K562 (cell line): ENCODE measurements at regions not wholly inside any gene's neighbourhood (a gene's known extent, or its start where the extent isn't known, plus 50 kb on each side); places are given as distances from the start of the nearest gene placed in this dataset.
A peak's percentile ranks its signal among the peaks of the same experiment; 100 is the strongest.

Experiments
- ATAC-seq: fragments of 200-7000 bp; cut with Tn5 transposase; 3 replicates; pipeline ENCODE4 v1.9.1; 2020; ENCODE audit warnings: moderate library complexity
- BruUV-seq: library from RNA; stranded (reverse); fragments of 400-500 nt; replicated peaks from 2 replicates; lab custom pipeline; 2021; lab: Mats Ljungman, UMichigan
- CTCF ChIA-PET: fragments of 300-600 bp; formaldehyde crosslinking; extraction: SDS; loops from one replicate; lab custom pipeline; 2021; ENCODE audit warnings: low intra/inter-chr PET ratio; lab: Yijun Ruan, JAX
- POLR2A ChIA-PET: fragments of 300-600, 350-650 bp; sonication (Branson Sonifier 250); formaldehyde crosslinking; extraction: SDS; loops from one replicate; lab custom pipeline; 2021; ENCODE audit warnings: antibody characterized with exemption, inconsistent platforms; lab: Yijun Ruan, JAX
- DNase-seq, 4 experiments: peaks; one replicate each; pipeline versions ENCODE4 v3.0.0 to v3.0.0-alpha.2; 2011 to 2018; ENCODE audit warnings: low spot score in 3 of 4, mixed read lengths in 3 of 4; ENCODE audit errors: extremely low read depth in 1 of 4
- FAIRE-seq: peaks from 2 replicates; lab custom pipeline; 2011; peaks lifted over from hg19 to GRCh38; lab: Jason Lieb, UNC
- H2AFZ ChIP-seq: 2 replicates; pipeline ENCODE4 v1.6.0; 2011; ENCODE audit warnings: low read depth, low read length, control low read depth, inconsistent platforms
- H3K27ac ChIP-seq: fragments of 200-600 bp; 3 replicates; pipeline ENCODE4 v1.8.0; 2011; ENCODE audit warnings: low read depth, mild to moderate bottlenecking, control low read depth, inconsistent platforms, low read length, moderate library complexity, mixed read lengths; ENCODE audit errors: extremely low read depth
- H3K27me3 ChIP-seq, 2 experiments: fragments of 300-600 bp in 1 of 2; 2 replicates in 1 of 2; 3 replicates in 1 of 2; pipeline versions ENCODE4 v1.6.0 to v1.8.0; 2011; ENCODE audit warnings: inconsistent platforms in 2 of 2, low read length in 2 of 2, mild to moderate bottlenecking in 1 of 2, mixed read lengths in 1 of 2, moderate library complexity in 1 of 2; ENCODE audit not compliant: control insufficient read depth in 2 of 2, insufficient read depth in 2 of 2
- H3K36me3 ChIP-seq: fragments of 300-600 bp; 3 replicates; pipeline ENCODE4 v1.8.0; 2011; ENCODE audit warnings: mild to moderate bottlenecking, low read length, inconsistent platforms; ENCODE audit not compliant: control insufficient read depth, insufficient read depth
- H3K4me1 ChIP-seq, 2 experiments: fragments of 200-600 bp in 1 of 2; replicated peaks in 1 of 2; 2 replicates in 1 of 2; 3 replicates in 1 of 2; pipeline versions ENCODE4 v1.5.1 to v1.8.0; 2011; ENCODE audit warnings: inconsistent platforms in 2 of 2, low read length in 2 of 2, mild to moderate bottlenecking in 1 of 2, mixed read lengths in 1 of 2, moderate library complexity in 1 of 2; ENCODE audit not compliant: control insufficient read depth in 2 of 2, insufficient read depth in 2 of 2
- H3K4me2 ChIP-seq: 2 replicates; pipeline ENCODE4 v1.6.1; 2011; ENCODE audit warnings: low read length, control low read depth, inconsistent platforms, mixed read lengths; ENCODE audit not compliant: insufficient read depth
- H3K4me3 ChIP-seq: fragments of 200-600 bp; sonication (generic), shearing (Covaris generic); 2 replicates; pipeline ENCODE4 v1.5.1; 2016; ENCODE audit warnings: control low read depth, inconsistent platforms
- H3K79me2 ChIP-seq: fragments of 200-600 bp; 3 replicates; pipeline ENCODE4 v1.8.0; 2011; ENCODE audit warnings: low read length, inconsistent platforms; ENCODE audit not compliant: control insufficient read depth, insufficient read depth
- H3K9ac ChIP-seq, 2 experiments: 2 replicates each; pipeline versions ENCODE4 v1.6.0 to v1.6.1; 2011; ENCODE audit warnings: low read depth in 2 of 2, low read length in 2 of 2, control low read depth in 1 of 2, inconsistent platforms in 1 of 2, mild to moderate bottlenecking in 1 of 2, mixed read lengths in 1 of 2; ENCODE audit not compliant: insufficient read depth in 1 of 2
- H3K9me1 ChIP-seq: one replicate; pipeline ENCODE4 v1.6.0; 2011; ENCODE audit warnings: inconsistent platforms, mild to moderate bottlenecking, low read length, moderate library complexity; ENCODE audit not compliant: control insufficient read depth, insufficient read depth
- H3K9me3 ChIP-seq: replicated peaks from 2 replicates; pipeline ENCODE4 v1.5.1; 2011; ENCODE audit warnings: low read depth, low read length, inconsistent platforms; ENCODE audit not compliant: control insufficient read depth, insufficient read depth
- H4K20me1 ChIP-seq: replicated peaks from 2 replicates; pipeline ENCODE4 v1.6.1; 2011; ENCODE audit warnings: low read length, inconsistent platforms, mixed read lengths; ENCODE audit not compliant: control insufficient read depth, insufficient read depth
- CEBPB ChIP-seq: fragments of 450-650 bp; IDR thresholded peaks from 2 replicates; pipeline ENCODE4 v1.6.1; 2016; ENCODE audit warnings: missing genetic modification characterization, missing compliant biosample characterization
- CEBPG ChIP-seq, 3 experiments: fragments of 200-800 bp in 1 of 3; sonication (Bioruptor generic) in 1 of 3; sonication (generic) in 1 of 3; formaldehyde crosslinking in 1 of 3; IDR thresholded peaks in 2 of 3; conservative IDR thresholded peaks in 1 of 3; 2 replicates each; pipeline versions ENCODE4 v1.6.1 to v1.8.0; 2016 to 2022; ENCODE audit warnings: missing compliant biosample characterization in 2 of 3, missing genetic modification characterization in 2 of 3, mild to moderate bottlenecking in 1 of 3, missing genetic modification reagents in 1 of 3
- HMG20A ChIP-seq: fragments of 450-650 bp; formaldehyde crosslinking; conservative IDR thresholded peaks from 2 replicates; pipeline ENCODE4 v1.4.0; 2020; ENCODE audit warnings: mild to moderate bottlenecking, mixed read lengths
- PRPF4 ChIP-seq: fragments of 200-400 bp; formaldehyde crosslinking; IDR thresholded peaks from one replicate; pipeline ENCODE4 v1.6.1; 2017; ENCODE audit warnings: low read length, low read depth, mild to moderate bottlenecking; ENCODE audit not compliant: insufficient read depth, poor library complexity, severe bottlenecking
- RHOXF2B ChIP-seq: fragments of 250-450 bp; sonication (Bioruptor Pico); conservative IDR thresholded peaks from 2 replicates; pipeline ENCODE4 v1.5.1; 2021
- ZNF444 ChIP-seq: fragments of 250-450 bp; sonication (Bioruptor Pico); IDR thresholded peaks from 2 replicates; pipeline ENCODE4 v1.4.0; 2020; ENCODE audit warnings: mild to moderate bottlenecking, moderate library complexity
- WGBS: fragments of 100-300 bp; shearing (Covaris generic); methylation state at CpG from one replicate; pipeline ENCODE4 v1.1.6; 2016; ENCODE audit warnings: low coverage, mixed read lengths; ENCODE audit not compliant: insufficient coverage; ENCODE audit errors: missing lambda C conversion rate; 5-methylcytosine and 5-hydroxymethylcytosine counted together
- in situ Hi-C: fragments of 300-500 bp; cut with MboI; formaldehyde crosslinking; loops from 4 replicates; pipeline ENCODE4 v1.15.0; 2018; ENCODE audit warnings: inconsistent platforms, mixed read lengths
- intact Hi-C: fragments of 100-400 bp; cut with micrococcal nuclease; formaldehyde crosslinking; loops from 2 replicates; pipeline ENCODE4 v1.14.2; 2022
- TF ChIP-seq, protein P1 (sequence below), 2 experiments: fragments of 450-650 bp in 1 of 2; sonication (generic) in 1 of 2; formaldehyde crosslinking in 1 of 2; IDR thresholded peaks in 1 of 2; conservative IDR thresholded peaks in 1 of 2; 2 replicates each; pipeline versions ENCODE4 v1.6.1 to v1.8.1; 2016 to 2023; ENCODE audit warnings: mild to moderate bottlenecking in 2 of 2, moderate library complexity in 2 of 2, inconsistent platforms in 1 of 2, missing genetic modification reagents in 1 of 2
- TF ChIP-seq, protein P2 (sequence below), 2 experiments: fragments of 450-650 bp in 1 of 2; sonication (generic) in 1 of 2; formaldehyde crosslinking; conservative IDR thresholded peaks; 2 replicates each; pipeline versions ENCODE4 v1.4.0 to v1.8.1; 2020 to 2022; ENCODE audit warnings: mild to moderate bottlenecking in 1 of 2, missing genetic modification reagents in 1 of 2
- TF ChIP-seq, protein P3 (sequence below): fragments of 450-650 bp; IDR thresholded peaks from 2 replicates; pipeline ENCODE4 v1.6.1; 2017; ENCODE audit warnings: antibody characterized with exemption, mild to moderate bottlenecking

DNA sequence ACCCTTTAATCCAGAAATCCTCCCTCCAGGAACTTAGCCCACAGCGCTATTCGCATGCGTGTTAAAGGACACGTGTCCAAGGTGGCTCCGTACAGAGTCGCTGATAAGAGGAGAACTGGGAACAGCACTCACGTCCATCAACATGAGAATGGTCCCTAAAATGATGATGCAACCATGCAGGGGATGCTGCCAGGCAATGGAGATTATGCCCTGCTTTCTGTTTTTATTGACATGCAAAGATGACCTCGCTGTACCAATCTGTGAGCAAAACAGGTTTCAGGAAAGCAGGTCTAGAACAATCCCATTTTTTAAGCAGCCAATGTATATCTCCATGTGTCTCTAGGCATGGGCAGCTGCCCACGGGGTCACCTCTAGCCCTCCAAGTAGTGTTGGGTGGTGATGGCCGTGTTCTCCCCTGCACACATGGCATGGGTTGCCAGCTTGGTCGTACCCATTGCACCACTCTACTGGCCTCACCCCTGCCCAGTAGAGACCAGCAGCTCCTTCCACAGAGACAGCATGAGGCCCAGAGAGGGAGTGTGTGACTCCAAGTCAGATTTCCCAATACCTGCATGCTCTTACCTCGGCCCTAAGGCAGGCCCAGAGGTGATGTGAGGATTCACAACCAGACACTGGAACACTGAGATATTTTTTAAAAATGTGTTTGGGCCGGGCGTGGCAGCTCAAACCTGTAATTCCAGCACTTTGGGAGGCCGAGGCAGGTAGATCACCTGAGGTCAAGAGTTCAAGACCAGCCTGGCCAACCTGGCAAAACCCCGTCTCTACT is 68.3 kb upstream of the LINC01488 start:
- no peak for ATAC-seq
- H3K4me2 ChIP-seq: no peak overlapping the region
- no peaks in the 10 kb centered on the region; the same call in none of the 2 replicates for H3K9me3 ChIP-seq
- H3K4me3 ChIP-seq: no peak overlapping the region
- no peak overlapping the region for H3K9ac ChIP-seq
- no peaks in the 10 kb centered on the region for H3K79me2 ChIP-seq
- ChIA-PET CTCF (no interaction called here), POLR2A (interaction anchor here (0.5 kb wide), 2 partner anchors 78 to 249 kb away, joined by 3 read pairs; no protein-coding TSS in a partner anchor)
- peaks cover 29 to 36% of the 10 kb centered on the region in 2 experiments for H3K4me1 ChIP-seq
- no peaks in the 10 kb centered on the region for H3K9me1 ChIP-seq
- peak overlapping the region; percentile 75; the same call in 1 of the 2 replicates for H2AFZ ChIP-seq
- no peaks in the 10 kb centered on the region for H3K36me3 ChIP-seq
- no peaks in the 10 kb centered on the region for H4K20me1 ChIP-seq
- no peak overlapping the region for H3K27ac ChIP-seq
- WGBS: 68% methylated on average over 16 of the region's 16 CpGs
- no TSS peak for BruUV-seq
- FAIRE-seq: peak; percentile 11
- in situ Hi-C loops (no loop called here), intact Hi-C loops (no loop called here)
- H3K27me3 ChIP-seq: no peaks in the 10 kb centered on the region
- peak in 1 of 4 experiments; percentile 40 for DNase-seq
- no peak for TF ChIP-seq RHOXF2B (CRISPR knock-in tag)
- TF ChIP-seq, protein P1, sequence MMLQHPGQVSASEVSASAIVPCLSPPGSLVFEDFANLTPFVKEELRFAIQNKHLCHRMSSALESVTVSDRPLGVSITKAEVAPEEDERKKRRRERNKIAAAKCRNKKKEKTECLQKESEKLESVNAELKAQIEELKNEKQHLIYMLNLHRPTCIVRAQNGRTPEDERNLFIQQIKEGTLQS (IDR thresholded peaks at IDR 0.05): peak; percentile 89
- TF ChIP-seq, protein P1 (CRISPR knock-in tag; conservative IDR thresholded peaks at IDR 0.05): no peak
- TF ChIP-seq, protein P2, sequence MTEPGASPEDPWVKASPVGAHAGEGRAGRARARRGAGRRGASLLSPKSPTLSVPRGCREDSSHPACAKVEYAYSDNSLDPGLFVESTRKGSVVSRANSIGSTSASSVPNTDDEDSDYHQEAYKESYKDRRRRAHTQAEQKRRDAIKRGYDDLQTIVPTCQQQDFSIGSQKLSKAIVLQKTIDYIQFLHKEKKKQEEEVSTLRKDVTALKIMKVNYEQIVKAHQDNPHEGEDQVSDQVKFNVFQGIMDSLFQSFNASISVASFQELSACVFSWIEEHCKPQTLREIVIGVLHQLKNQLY (CRISPR knock-in tag; conservative IDR thresholded peaks at IDR 0.05): no peak
- TF ChIP-seq, protein P3, sequence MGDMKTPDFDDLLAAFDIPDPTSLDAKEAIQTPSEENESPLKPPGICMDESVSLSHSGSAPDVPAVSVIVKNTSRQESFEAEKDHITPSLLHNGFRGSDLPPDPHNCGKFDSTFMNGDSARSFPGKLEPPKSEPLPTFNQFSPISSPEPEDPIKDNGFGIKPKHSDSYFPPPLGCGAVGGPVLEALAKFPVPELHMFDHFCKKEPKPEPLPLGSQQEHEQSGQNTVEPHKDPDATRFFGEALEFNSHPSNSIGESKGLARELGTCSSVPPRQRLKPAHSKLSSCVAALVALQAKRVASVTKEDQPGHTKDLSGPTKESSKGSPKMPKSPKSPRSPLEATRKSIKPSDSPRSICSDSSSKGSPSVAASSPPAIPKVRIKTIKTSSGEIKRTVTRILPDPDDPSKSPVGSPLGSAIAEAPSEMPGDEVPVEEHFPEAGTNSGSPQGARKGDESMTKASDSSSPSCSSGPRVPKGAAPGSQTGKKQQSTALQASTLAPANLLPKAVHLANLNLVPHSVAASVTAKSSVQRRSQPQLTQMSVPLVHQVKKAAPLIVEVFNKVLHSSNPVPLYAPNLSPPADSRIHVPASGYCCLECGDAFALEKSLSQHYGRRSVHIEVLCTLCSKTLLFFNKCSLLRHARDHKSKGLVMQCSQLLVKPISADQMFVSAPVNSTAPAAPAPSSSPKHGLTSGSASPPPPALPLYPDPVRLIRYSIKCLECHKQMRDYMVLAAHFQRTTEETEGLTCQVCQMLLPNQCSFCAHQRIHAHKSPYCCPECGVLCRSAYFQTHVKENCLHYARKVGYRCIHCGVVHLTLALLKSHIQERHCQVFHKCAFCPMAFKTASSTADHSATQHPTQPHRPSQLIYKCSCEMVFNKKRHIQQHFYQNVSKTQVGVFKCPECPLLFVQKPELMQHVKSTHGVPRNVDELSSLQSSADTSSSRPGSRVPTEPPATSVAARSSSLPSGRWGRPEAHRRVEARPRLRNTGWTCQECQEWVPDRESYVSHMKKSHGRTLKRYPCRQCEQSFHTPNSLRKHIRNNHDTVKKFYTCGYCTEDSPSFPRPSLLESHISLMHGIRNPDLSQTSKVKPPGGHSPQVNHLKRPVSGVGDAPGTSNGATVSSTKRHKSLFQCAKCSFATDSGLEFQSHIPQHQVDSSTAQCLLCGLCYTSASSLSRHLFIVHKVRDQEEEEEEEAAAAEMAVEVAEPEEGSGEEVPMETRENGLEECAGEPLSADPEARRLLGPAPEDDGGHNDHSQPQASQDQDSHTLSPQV: 0 out of 2 replicates have a peak, but pooled peaks have one; percentile 17
- TF ChIP-seq HMG20A (CRISPR knock-in tag): no peak
- TF ChIP-seq CEBPG (CRISPR knock-in tag; IDR thresholded peaks at IDR 0.05): peak; percentile 47
- TF ChIP-seq CEBPG (tag; conservative IDR thresholded peaks at IDR 0.05 in 1 of 2, IDR thresholded peaks at IDR 0.05 in 1 of 2): peak; percentile 59 to 62; a peak in 2 of 4 replicates
- TF ChIP-seq ZNF444 (CRISPR knock-in tag): no peak
- no peak for TF ChIP-seq PRPF4
- peak; percentile 59; the same call in 1 of the 2 replicates for TF ChIP-seq CEBPB (tag)
